GM18502 (cell line): ENCODE measurements at regions not wholly inside any gene's neighbourhood (a gene's known extent, or its start where the extent isn't known, plus 50 kb on each side); places are given as distances from the start of the nearest gene placed in this dataset.

Experiments used
- ATAC-seq: cut with Tn5 transposase; IDR thresholded peaks from one replicate; pipeline ENCODE4 v1.9.1; 2021; ENCODE audit warnings: mild to moderate bottlenecking; ENCODE audit not compliant: unreplicated experiment, poor library complexity

GRCh38 chr17:71919896-71920295 is 200.9 kb upstream of the SOX9 start:
- ATAC-seq: no peak

- peak; percentile 83 for ATAC-seq
Measured at GRCh38 chr17:71921796-71922195, 199.0 kb upstream of the SOX9 start.

- peak; percentile 57 for ATAC-seq
Measured at GRCh38 chr17:71922439-71922838, 198.4 kb upstream of the SOX9 start.

- no peak for ATAC-seq
Measured at GRCh38 chr17:71926746-71927398, 193.9 kb upstream of the SOX9 start.

GRCh38 chr17:71933306-71933705 is 187.5 kb upstream of the SOX9 start:
- ATAC-seq: no peak

GRCh38 chr17:71934520-71934919 is 186.3 kb upstream of the SOX9 start:
- no peak for ATAC-seq

- ATAC-seq: no peak
Measured at GRCh38 chr17:71935341-71935740, 185.5 kb upstream of the SOX9 start.

GRCh38 chr17:71936977-71937376 is 183.8 kb upstream of the SOX9 start:
- no peak for ATAC-seq

- ATAC-seq: no peak
Measured at GRCh38 chr17:71937914-71938313, 182.9 kb upstream of the SOX9 start.

- no peak for ATAC-seq
Measured at GRCh38 chr17:71938340-71939010, 182.3 kb upstream of the SOX9 start.

GRCh38 chr17:71941920-71942319 is 178.9 kb upstream of the SOX9 start:
- no peak for ATAC-seq

GRCh38 chr17:71942626-71943025 is 178.2 kb upstream of the SOX9 start:
- ATAC-seq: no peak

GRCh38 chr17:71948703-71949422 is 172.0 kb upstream of the SOX9 start:
- ATAC-seq: no peak

GRCh38 chr17:71959154-71959553 is 161.7 kb upstream of the SOX9 start:
- ATAC-seq: no peak

GRCh38 chr17:71963351-71963750 is 157.5 kb upstream of the SOX9 start:
- no peak for ATAC-seq

- no peak for ATAC-seq
Measured at GRCh38 chr17:71963791-71964190, 157.0 kb upstream of the SOX9 start.

GRCh38 chr17:71964559-71964958 is 156.3 kb upstream of the SOX9 start:
- ATAC-seq: no peak

- no peak for ATAC-seq
Measured at GRCh38 chr17:71966055-71966454, 154.8 kb upstream of the SOX9 start.

GRCh38 chr17:71966459-71967313 is 154.1 kb upstream of the SOX9 start:
- no peak for ATAC-seq

GRCh38 chr17:71969500-71969899 is 151.3 kb upstream of the SOX9 start:
- no peak for ATAC-seq

- ATAC-seq: peak; percentile 75
Measured at GRCh38 chr17:71970312-71970711, 150.5 kb upstream of the SOX9 start.
